ES-I3 (cell line): ENCODE measurements at regions not wholly inside any gene's neighbourhood (a gene's known extent, or its start where the extent isn't known, plus 50 kb on each side); places are given as distances from the start of the nearest gene placed in this dataset.

Source experiments
- H3K36me3 ChIP-seq: 2 replicates; pipeline ENCODE4 v1.6.1; 2013; ENCODE audit warnings: mild to moderate bottlenecking, low read length, control low read depth, moderate library complexity; ENCODE audit not compliant: insufficient read depth
- H3K4me1 ChIP-seq: 2 replicates; pipeline ENCODE4 v1.6.1; 2013; ENCODE audit warnings: mild to moderate bottlenecking, control low read depth, low read length; ENCODE audit not compliant: insufficient read depth
- H3K9ac ChIP-seq: 2 replicates; pipeline ENCODE4 v1.6.1; 2013; ENCODE audit warnings: low read depth, mild to moderate bottlenecking, low read length, moderate library complexity
- H3K9me3 ChIP-seq: 2 replicates; pipeline ENCODE4 v1.6.1; 2013; ENCODE audit warnings: mild to moderate bottlenecking, low read length, moderate library complexity; ENCODE audit not compliant: control insufficient read depth, insufficient read depth

DNA sequence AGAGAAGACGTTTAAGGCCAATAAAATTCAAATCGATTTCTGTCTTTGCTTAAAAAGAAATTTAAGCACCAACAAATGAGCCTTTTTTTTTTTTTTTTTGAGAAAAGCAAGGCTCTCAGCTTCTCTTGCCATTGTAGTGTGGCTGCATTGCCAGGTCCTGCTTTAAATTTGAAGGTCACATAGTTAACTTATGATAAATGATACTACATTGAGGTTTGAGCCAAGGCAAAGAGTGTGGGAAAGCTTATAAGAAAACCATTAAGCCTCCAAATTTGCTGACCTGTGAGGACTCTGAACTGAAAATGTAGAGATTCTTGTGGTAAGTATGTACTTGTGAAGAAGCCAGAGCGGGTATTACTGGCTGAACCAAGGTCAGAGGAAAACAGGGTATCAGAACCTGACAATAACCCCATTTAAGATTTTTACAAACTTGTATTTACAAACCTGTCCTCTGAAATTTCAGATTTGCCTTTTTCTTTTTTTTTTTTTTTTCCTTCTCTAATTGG is 519.7 kb upstream of the RGMA start:
- Histone ChIP-seq H3K9me3 (no peaks in the 10 kb centered on the region), H3K4me1 (no peaks in the 10 kb centered on the region), H3K9ac (no peak overlapping the region), H3K36me3 (no peaks in the 10 kb centered on the region)

DNA sequence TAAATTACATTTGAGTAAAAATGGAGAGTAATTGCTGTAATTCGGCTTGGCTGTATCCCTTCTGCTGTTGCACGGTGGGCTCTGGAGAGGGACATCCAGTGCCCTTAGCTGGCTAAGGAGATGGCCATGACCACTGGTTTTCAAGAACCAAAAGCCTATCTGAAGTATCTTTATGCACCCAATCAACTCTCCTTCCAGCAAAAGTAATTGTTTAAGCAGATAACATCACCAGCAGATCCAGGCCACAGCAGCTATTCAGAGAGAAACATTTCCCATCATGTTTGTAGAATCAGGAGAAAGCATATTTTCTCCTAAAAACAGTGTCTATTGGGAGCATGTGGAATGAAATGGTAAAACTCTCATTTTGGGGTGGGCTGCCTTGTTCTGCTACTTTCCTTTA is 514.5 kb upstream of the RGMA start:
- no peaks in the 10 kb centered on the region for H3K9me3 ChIP-seq
- H3K4me1 ChIP-seq: no peaks in the 10 kb centered on the region
- H3K9ac ChIP-seq: no peak overlapping the region
- H3K36me3 ChIP-seq: no peaks in the 10 kb centered on the region

DNA sequence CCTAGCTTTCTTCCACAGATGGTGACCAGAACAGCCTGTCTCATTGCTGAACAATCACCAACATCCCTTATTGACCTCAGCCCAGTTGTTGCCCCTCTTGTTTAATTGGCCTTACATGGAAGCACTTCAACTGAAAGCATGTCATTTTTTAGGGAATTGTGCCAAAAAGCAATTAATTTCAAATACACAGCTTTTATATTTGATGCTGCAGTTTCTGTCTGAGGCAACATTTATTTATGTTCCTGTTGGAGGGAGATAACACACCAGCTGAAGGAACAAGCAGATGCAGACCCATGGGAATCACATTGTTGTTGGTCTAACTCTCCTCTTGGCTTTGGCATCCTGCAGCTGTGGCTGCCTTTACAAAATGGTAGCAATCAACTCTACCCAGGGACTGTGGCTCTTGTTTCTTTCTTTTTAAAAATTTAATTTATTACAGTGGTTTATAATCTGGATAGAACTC is 498.1 kb upstream of the RGMA start:
- Histone ChIP-seq H3K36me3 (no peaks in the 10 kb centered on the region), H3K9ac (no peak overlapping the region), H3K9me3 (no peaks in the 10 kb centered on the region), H3K4me1 (no peaks in the 10 kb centered on the region)

DNA sequence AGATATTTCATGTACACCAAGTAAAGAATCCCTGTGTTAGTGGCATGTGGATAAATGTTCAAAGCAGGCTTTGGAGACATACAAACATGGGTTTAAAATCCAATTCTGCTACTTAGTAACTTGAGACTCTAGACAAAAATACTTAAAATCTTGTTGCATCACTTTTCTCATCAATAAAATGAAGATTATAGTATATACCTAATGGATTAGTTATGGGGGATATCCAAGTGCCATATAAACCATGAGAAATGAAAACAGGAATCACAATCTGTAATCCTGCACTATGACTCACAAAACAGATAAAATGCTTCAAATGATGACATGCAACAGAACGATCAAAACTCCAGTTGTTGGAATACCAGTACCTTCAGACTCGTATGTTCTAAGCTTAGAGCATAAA is 496.0 kb upstream of the RGMA start:
- no peaks in the 10 kb centered on the region for H3K36me3 ChIP-seq
- no peaks in the 10 kb centered on the region; the same call in 1 of the 2 replicates for H3K9me3 ChIP-seq
- H3K9ac ChIP-seq: no peak overlapping the region

DNA sequence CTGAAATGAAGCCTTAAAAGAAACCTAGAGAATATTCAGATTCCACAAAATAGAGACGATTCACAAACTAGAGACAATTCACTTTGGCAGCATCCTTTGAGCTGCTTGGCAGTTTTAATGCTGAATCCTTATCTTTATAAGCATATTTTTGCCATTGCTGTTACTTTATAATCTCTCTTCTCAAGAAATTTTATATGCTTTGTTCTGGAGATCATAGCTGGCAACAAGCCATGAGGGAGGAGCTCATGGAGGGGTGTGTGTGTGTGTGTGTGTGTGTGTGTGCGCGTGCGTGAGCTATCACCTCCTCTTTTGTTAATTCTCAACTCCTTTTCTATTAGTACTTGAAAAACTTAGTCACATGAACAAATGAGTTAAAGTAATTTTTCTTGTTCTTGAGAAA is 495.0 kb upstream of the RGMA start:
- Histone ChIP-seq H3K4me1 (no peaks in the 10 kb centered on the region), H3K36me3 (no peaks in the 10 kb centered on the region), H3K9me3 (no peaks in the 10 kb centered on the region; the same call in 1 of the 2 replicates), H3K9ac (no peak overlapping the region)

More for the DNA sequence above, 496.0 kb upstream of the RGMA start:
- no peaks in the 10 kb centered on the region for H3K4me1 ChIP-seq

DNA sequence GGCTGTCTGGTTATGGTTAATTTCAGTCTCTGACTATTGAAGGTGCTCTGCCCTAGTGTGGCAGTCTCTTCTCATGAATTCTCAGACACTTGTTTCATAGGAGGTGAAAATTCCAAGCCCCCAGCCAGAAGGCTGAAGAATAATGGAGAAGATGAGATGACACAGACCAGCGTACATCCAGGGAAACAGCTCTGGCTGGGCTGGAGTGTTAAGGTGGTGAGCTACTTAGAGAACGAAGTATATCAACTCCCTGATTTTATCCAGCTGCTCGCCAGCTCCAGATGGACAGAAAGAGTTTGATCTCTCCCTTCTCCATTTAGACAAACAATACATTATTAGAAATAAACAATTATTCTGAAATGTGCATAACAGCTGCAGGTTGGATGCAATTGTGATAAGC is 494.5 kb upstream of the RGMA start:
- Histone ChIP-seq H3K4me1 (no peaks in the 10 kb centered on the region), H3K9ac (no peak overlapping the region), H3K9me3 (no peaks in the 10 kb centered on the region; the same call in 1 of the 2 replicates), H3K36me3 (no peaks in the 10 kb centered on the region)

DNA sequence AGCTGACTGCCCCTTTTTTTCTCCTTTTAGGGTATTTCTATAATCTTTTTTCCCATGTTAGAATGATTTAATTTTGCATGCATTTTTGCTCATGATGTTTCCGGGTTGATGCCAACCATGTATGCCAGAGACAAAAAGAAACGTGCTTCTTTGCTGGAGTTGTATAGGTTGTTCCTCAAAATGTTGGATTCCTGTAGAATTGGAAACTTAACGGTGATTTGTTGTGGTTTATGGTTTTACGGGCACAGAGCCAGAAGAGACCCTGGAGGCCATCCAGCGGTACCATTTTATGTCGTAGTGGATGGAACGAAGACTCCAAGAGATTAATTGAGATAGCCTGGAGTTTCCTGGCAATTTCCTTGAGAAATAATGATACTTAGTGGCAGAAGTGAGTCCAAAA is 481.5 kb upstream of the RGMA start:
- Histone ChIP-seq H3K36me3 (no peaks in the 10 kb centered on the region), H3K4me1 (no peaks in the 10 kb centered on the region), H3K9ac (no peak overlapping the region), H3K9me3 (no peaks in the 10 kb centered on the region)

DNA sequence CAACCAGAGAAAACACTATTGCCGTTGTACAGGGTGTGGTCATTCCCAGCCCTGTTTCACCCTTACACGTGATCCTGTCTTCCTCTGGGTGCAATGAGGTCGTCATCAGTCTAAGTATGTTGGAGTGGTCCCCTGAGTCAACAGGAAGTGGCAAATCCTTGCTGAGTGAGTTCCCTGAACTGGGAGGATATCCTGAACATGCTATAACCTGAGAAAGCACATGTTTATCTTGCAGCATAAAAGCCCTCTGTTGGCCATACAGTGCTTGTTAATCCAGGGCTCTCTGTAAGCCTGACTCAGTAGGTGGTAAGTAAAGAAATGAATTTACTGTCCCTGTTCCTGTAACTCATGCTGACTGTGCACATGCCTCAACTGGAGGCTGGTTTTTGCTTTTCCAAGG is 477.8 kb upstream of the RGMA start:
- H3K9ac ChIP-seq: no peak overlapping the region
- no peaks in the 10 kb centered on the region for H3K4me1 ChIP-seq
- H3K36me3 ChIP-seq: no peaks in the 10 kb centered on the region
- no peaks in the 10 kb centered on the region for H3K9me3 ChIP-seq

DNA sequence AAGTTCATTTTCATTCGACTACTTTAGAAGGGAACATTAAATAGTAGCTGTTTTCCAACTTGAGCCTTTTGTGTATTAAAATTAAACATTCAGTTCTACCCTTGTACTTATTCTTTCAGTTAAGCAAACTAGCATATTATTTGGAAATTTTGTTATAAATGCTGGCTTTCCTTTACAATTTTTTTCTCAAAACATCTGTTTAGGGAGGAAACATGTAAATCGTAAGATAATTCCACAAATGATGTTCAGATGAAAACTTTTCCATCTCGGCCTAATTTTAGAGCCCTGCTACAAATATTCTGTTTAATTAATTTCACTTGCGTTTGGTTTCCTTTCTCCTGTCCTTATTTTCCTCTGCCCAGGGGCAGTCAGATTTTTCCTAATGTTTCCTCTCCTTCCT is 476.2 kb upstream of the RGMA start:
- Histone ChIP-seq H3K4me1 (no peaks in the 10 kb centered on the region), H3K9me3 (no peaks in the 10 kb centered on the region), H3K9ac (no peak overlapping the region), H3K36me3 (no peaks in the 10 kb centered on the region)

DNA sequence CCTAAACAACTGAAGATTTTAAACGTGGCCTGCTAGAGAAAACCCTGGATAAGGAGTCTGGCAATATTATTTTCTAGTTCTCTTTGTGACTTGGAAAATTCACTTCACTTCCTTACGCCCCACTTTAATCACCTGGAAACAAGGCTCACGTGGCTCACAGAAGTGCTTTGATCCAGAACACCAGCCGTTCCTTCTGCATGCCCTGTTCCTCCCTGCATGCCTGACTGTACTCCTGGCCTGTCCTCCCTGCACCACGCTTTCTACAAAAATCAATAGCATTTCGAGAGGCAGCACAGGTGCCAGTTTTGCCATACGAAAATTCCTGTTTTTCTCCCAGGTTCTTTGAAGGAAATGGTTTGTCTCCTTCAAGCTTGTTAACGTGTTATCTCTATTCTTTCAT is 474.2 kb upstream of the RGMA start:
- no peak overlapping the region for H3K9ac ChIP-seq

DNA sequence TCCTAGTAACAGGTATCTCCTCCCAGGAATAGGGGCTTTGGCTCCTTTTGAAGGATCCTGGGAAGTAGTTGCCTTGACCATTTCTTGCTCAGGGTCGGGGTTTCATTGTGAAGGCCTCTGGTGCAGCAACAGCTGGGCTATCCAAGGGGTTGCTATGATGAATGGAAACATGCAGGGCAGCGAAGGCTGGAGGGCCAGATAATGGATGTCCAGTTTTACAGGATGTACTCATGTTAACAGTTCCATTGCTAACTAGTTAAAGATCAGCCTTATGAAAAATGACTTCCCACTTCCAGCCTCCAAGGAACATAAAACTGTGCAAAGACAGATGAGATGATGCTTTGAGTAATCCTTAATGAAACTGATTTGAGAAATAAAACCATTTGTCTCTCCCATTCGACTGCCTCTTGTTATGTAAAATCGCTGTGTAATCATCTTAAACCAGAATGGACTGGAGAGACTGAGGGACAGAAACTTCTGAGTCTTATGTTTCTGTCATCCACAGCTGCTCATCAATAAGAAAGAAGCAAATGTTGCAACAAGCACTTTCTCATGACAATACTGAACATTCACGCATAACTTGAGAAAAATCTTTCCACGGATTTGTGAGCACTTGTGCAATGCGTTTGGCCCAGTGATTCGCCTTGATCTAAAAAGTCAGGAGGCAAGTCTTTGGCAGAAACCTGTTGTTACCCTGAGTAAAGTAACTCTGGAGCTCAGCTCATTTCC is 473.5 kb upstream of the RGMA start:
- Histone ChIP-seq H3K9ac (no peak overlapping the region), H3K36me3 (no peaks in the 10 kb centered on the region), H3K4me1 (no peaks in the 10 kb centered on the region), H3K9me3 (no peaks in the 10 kb centered on the region)

More for the DNA sequence above, 474.2 kb upstream of the RGMA start:
- H3K4me1 ChIP-seq: no peaks in the 10 kb centered on the region
- no peaks in the 10 kb centered on the region for H3K9me3 ChIP-seq
- no peaks in the 10 kb centered on the region for H3K36me3 ChIP-seq

DNA sequence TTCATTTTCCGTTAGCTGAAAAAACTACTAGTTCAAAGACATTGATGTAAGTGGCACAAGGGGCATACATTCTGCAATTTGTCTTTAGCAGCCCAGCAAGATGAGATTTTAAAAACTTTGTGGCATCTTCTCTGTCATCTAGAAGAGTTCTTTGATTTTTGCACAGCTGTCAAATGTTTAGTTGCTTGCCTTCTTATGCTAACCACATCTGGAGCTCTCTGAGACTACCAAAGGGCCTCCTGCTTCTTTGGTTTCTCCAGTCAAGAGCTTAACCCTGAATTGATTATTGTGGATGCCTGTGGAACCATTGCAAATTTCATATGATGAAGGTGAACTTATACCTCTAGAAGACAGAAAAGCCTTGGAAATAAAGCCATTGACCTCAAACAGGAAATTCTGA is 468.7 kb upstream of the RGMA start:
- H3K36me3 ChIP-seq: no peaks in the 10 kb centered on the region
- H3K9ac ChIP-seq: no peak overlapping the region
- H3K9me3 ChIP-seq: no peaks in the 10 kb centered on the region
- no peaks in the 10 kb centered on the region for H3K4me1 ChIP-seq

DNA sequence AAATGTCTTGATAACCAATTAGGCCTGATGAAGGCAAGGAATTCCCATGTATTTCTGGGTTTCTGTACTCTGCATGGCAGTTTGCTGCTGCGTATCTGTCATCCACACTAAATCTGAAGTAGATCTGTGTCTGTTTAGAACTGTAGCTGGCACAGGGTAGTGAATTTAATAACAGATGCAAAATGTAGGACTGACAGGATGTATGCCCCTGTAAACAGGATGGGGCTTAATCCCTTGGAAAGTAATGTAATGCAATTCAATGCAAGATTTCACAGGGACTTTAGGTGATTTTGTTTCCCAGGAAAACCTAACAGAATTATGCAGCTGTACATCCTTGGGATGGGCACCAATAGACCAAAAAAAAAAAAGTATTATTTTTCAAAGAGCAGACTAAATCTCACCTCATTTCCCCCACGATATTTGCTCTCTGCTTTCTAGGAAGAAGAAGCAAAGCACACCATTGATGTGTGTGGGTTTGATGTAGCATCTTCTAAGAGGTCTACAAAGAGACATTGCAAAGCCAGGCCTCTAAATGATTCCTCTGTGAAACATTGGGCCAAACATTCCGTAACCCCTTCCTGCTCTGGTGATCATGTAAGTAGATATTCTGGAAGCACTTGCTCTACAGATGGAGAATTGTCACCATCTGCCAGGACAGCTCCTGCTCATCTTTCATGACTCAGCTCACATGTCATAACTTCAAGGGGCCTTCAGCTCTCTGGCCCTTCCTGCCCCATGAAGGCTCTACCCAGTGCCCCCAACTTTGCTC is 464.3 kb upstream of the RGMA start:
- Histone ChIP-seq H3K36me3 (no peaks in the 10 kb centered on the region), H3K4me1 (no peaks in the 10 kb centered on the region), H3K9ac (no peak overlapping the region), H3K9me3 (no peaks in the 10 kb centered on the region)

DNA sequence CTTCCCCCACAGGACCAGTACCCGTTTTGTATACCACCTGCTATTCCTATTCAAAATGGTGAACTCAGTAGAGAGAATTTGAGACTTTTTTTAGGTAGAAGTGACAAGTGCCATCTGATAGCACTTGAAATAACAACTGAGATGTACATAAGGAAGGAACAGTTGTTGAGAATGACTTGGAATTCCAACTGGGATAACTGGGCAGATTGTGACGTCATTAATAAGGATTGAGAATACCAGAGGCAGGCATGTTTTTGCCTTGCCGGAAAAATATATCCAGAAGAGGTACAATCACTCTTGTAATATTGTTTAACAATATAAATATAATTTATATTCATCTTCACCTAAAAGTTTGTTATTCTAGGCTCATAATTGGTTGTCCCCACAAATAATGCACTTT is 454.1 kb upstream of the RGMA start:
- Histone ChIP-seq H3K9ac (no peak overlapping the region), H3K9me3 (no peaks in the 10 kb centered on the region), H3K4me1 (no peaks in the 10 kb centered on the region), H3K36me3 (no peaks in the 10 kb centered on the region)
